HFFc6 (cell line): ENCODE measurements at regions not wholly inside any gene's neighbourhood (a gene's known extent, or its start where the extent isn't known, plus 50 kb on each side); places are given as distances from the start of the nearest gene placed in this dataset.

ENCODE experiments used
- DNase-seq: peaks from one replicate; pipeline ENCODE4 v3.0.0-alpha.2; 2018
- H3K27ac Mint-ChIP-seq: 2 replicates; pipeline ENCODE4 v1.8.0; 2020; ENCODE audit warnings: mild to moderate bottlenecking, mixed read lengths
- H3K27me3 Mint-ChIP-seq: 2 replicates; pipeline ENCODE4 v1.8.0; 2021; ENCODE audit warnings: mild to moderate bottlenecking, moderate library complexity, mixed read lengths; ENCODE audit not compliant: insufficient read depth
- H3K36me3 Mint-ChIP-seq: 2 replicates; pipeline ENCODE4 v1.8.0; 2021; ENCODE audit warnings: low read depth, mixed read lengths
- H3K4me1 Mint-ChIP-seq: 2 replicates; pipeline ENCODE4 v1.8.0; 2020; ENCODE audit warnings: low read depth, mixed read lengths
- H3K4me3 Mint-ChIP-seq: 2 replicates; pipeline ENCODE4 v1.8.0; 2020; ENCODE audit warnings: mild to moderate bottlenecking, moderate library complexity, mixed read lengths
- H3K9me3 Mint-ChIP-seq: 2 replicates; pipeline ENCODE4 v1.8.0; 2020; ENCODE audit warnings: mild to moderate bottlenecking, mixed read lengths
- TF ChIP-seq, protein P1 (sequence below): fragments of 200-600 bp; sonication (generic); IDR thresholded peaks from 2 replicates; pipeline ENCODE4 v1.5.0; 2021; ENCODE audit warnings: antibody characterized with exemption, mild to moderate bottlenecking

DNA sequence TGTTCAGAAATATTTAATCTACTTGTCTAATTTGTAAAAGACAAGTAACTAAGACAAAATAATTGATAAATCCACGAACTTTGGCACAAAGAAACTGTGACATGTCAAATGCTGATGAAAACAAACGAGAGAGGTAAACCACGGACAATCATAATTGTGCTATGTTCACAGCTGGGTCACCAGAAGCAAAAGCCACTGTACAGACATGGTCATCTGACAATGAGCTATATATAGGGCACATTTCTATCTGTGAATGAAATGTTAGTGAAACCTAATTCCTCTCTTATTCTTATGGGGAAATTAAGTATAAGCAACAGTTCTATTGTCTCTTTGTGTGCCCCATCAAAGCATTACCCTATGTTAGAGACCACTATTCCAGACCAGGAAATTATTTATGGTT lies 444.0 kb upstream of the TRAM1L1 start:
- Mint-ChIP-seq H3K4me3 (no peak overlapping the region), H3K9me3 (peaks cover 23% of the 10 kb centered on the region), H3K27me3 (no peaks in the 10 kb centered on the region), H3K4me1 (no peaks in the 10 kb centered on the region), H3K36me3 (peaks cover 3% of the 10 kb centered on the region; the same call in 1 of the 2 replicates), H3K27ac (no peak overlapping the region)
- TF ChIP-seq, protein P1, sequence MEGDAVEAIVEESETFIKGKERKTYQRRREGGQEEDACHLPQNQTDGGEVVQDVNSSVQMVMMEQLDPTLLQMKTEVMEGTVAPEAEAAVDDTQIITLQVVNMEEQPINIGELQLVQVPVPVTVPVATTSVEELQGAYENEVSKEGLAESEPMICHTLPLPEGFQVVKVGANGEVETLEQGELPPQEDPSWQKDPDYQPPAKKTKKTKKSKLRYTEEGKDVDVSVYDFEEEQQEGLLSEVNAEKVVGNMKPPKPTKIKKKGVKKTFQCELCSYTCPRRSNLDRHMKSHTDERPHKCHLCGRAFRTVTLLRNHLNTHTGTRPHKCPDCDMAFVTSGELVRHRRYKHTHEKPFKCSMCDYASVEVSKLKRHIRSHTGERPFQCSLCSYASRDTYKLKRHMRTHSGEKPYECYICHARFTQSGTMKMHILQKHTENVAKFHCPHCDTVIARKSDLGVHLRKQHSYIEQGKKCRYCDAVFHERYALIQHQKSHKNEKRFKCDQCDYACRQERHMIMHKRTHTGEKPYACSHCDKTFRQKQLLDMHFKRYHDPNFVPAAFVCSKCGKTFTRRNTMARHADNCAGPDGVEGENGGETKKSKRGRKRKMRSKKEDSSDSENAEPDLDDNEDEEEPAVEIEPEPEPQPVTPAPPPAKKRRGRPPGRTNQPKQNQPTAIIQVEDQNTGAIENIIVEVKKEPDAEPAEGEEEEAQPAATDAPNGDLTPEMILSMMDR, result no peak
- no peak for DNase-seq

DNA sequence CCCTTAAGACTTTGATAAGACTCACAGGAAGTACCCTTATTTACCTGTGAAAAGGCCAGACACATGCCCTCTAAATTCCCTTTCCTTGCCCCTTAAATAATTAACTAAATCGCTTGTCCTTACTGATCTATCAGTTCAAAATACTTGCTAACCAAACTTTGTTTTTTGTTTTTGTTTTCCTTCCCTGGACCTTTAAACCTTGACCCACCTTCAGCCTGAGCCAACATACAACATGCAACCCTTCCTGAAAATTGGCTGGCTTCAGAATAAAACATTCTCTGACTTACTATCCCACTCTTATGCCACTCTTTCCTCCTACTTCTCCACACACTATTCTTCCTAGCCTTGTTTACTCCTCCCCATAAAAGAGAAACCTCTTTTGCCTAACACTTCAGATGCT lies 448.1 kb upstream of the TRAM1L1 start:
- peaks cover 2% of the 10 kb centered on the region; the same call in 1 of the 2 replicates for H3K36me3 Mint-ChIP-seq
- DNase-seq, result no peak
- no peak overlapping the region for H3K4me3 Mint-ChIP-seq
- no peak overlapping the region for H3K27ac Mint-ChIP-seq
- no peaks in the 10 kb centered on the region for H3K4me1 Mint-ChIP-seq
- TF ChIP-seq, protein P1, result no peak
- peaks cover 19% of the 10 kb centered on the region for H3K9me3 Mint-ChIP-seq
- H3K27me3 Mint-ChIP-seq, result no peaks in the 10 kb centered on the region

DNA sequence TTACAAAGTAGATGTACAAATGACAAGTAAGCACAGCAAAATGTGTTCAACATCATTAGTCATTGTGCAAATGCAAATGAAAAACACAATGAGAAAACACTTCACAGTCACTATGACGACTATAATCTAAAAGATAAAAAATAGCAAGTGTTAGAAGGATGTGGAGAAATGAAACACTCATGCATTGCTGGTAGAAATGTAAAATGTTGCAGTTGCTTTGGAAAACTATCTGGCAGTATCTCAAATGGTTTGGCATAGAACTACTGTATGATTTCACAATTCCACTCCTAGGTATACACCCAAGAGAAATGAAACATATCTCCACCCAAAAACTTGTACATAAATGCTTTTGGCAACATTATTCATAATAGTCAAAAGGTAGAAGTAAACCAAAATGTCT lies 459.7 kb upstream of the TRAM1L1 start:
- H3K4me1 Mint-ChIP-seq, result no peaks in the 10 kb centered on the region
- TF ChIP-seq, protein P1, result no peak
- H3K9me3 Mint-ChIP-seq, result peaks cover 15% of the 10 kb centered on the region
- H3K27me3 Mint-ChIP-seq, result no peaks in the 10 kb centered on the region
- DNase-seq, result no peak
- H3K27ac Mint-ChIP-seq, result no peak overlapping the region
- no peak overlapping the region for H3K4me3 Mint-ChIP-seq
- no peaks in the 10 kb centered on the region for H3K36me3 Mint-ChIP-seq

DNA sequence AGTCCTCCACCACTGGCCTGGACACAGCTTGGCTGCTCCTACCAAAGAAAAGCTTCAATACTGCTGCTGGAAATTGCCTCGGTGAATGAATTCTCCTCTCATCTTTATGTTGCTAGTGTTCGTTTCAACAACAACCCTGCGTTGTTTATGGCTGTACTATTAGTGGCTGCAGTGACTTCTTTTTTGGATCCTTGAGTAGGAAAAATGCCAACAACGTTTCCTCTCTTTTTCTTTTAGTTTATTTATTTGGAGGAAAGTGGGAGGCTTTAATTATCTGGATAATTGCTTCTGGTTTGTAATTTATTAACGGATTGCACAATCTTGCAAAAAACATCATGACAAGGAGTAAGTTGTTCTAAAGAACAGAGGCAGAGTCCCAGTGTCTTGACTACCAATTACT lies 464.1 kb upstream of the TRAM1L1 start:
- Mint-ChIP-seq H3K27ac (no peak overlapping the region), H3K27me3 (no peaks in the 10 kb centered on the region), H3K9me3 (peaks cover 21% of the 10 kb centered on the region), H3K36me3 (no peaks in the 10 kb centered on the region), H3K4me3 (no peak overlapping the region), H3K4me1 (no peaks in the 10 kb centered on the region)
- TF ChIP-seq, protein P1, result no peak
- no peak for DNase-seq

DNA sequence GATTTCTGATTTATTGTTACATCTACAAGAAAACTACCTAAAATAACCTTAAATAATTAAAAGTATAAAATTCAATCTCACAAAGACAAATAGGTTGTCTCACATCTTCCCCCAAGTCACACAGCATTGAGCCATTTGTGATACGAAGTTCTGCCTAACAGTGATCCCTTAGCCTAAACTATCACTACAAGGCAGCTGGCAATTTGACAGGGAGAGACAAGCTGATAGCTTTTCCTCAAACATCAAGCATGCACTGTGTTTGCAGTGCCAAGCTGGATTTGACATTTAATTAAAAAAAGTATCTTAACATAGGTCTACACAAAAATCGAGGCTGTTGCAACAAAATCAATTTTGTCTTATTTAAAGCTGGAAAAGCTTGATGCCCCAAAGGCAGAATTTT lies 464.7 kb upstream of the TRAM1L1 start:
- TF ChIP-seq, protein P1, result no peak
- peaks cover 16% of the 10 kb centered on the region for H3K9me3 Mint-ChIP-seq
- DNase-seq, result no peak
- no peaks in the 10 kb centered on the region for H3K27me3 Mint-ChIP-seq
- H3K4me1 Mint-ChIP-seq, result no peaks in the 10 kb centered on the region
- H3K27ac Mint-ChIP-seq, result no peak overlapping the region
- H3K36me3 Mint-ChIP-seq, result no peaks in the 10 kb centered on the region
- no peak overlapping the region for H3K4me3 Mint-ChIP-seq

DNA sequence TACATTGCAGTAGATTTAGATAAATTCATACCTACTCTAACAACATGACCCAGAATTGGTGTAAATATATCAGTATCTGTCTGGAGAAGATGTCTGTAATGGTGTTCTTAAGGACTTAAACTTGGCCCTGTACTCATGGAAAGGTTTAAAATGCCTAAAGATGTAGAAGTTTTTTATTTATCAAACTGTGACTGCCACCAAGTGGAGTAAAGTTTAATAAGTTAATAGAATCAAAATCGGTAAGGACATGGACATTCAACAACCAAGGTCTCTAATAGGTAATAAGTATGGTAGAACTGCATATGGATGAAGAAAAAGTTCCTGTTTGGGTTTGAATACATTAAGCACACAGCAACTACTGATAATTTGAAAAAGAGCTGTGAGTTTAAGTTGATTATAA lies 474.0 kb upstream of the NDST3 start:
- no peak for DNase-seq
- no peak overlapping the region for H3K27ac Mint-ChIP-seq
- H3K36me3 Mint-ChIP-seq, result no peaks in the 10 kb centered on the region
- H3K9me3 Mint-ChIP-seq, result peaks cover 22% of the 10 kb centered on the region
- H3K4me3 Mint-ChIP-seq, result no peak overlapping the region
- no peaks in the 10 kb centered on the region for H3K27me3 Mint-ChIP-seq
- no peaks in the 10 kb centered on the region for H3K4me1 Mint-ChIP-seq
- TF ChIP-seq, protein P1, result no peak
